Urothelium cell line (cell line): ENCODE measurements at regions not wholly inside any gene's neighbourhood (a gene's known extent, or its start where the extent isn't known, plus 50 kb on each side); places are given as distances from the start of the nearest gene placed in this dataset.
A peak's percentile ranks its signal among the peaks of the same experiment; 100 is the strongest.
"Not testable (repeated sequence)": the region's sequence is repeated elsewhere in the genome, so short reads cannot be mapped to it uniquely, and the experiment has no call there.

Experiments
- DNase-seq: peaks from one replicate; pipeline ENCODE4 v3.0.0; 2011; ENCODE audit warnings: low spot score, mixed read lengths
- FAIRE-seq: peaks from 2 replicates; lab custom pipeline; 2011; peaks lifted over from hg19 to GRCh38; lab: Jason Lieb, UNC

GRCh38 chr13:58714016-58714415 lies 1082.5 kb downstream of the PCDH17 start:
- not testable (repeated sequence) for DNase-seq, FAIRE-seq

GRCh38 chr13:58721273-58721672 lies 1089.7 kb downstream of the PCDH17 start:
- FAIRE-seq, result no peak
- no peak for DNase-seq

GRCh38 chr13:58728126-58728525 lies 1096.6 kb downstream of the PCDH17 start:
- DNase-seq (no peak), FAIRE-seq (no peak)

DNA sequence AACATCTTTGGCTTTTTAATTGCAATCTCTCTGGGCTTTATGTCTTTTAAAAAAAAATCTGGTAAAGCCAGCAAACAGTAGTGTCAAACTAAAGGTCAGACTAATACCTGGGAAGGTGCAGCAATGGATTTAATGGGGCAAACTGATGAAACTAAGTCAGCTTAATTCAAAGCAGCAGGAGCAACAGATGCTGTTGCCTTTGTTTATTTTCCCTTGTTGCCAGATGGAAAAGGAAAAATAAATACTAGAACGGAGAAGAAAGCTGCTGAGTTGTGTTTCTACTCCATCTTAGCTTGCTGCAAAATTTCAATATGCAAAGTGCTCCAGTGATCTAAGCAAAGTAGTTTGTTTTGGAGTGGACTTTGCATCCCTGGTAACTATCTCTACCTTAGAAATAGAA lies 1097.8 kb downstream of the PCDH17 start:
- FAIRE-seq, result no peak
- DNase-seq, result no peak

DNA sequence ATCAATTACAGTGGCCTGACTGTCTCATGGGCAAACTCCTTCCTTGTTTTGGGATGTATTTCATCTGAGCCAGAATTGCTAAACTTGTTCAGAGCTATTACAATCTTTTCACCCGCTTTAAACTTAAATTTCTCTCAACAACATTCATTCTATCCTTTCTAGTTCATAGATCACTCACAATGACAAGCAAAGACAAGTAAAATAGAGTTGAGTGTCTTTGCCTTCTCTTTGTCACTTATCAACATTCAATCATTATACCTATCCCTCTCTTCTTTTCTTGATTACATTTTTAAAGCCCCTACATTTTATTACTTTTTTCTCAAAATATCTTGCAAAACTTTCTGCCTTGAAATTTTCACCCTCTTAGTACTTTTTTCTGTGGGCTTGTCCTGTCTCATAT lies 1113.1 kb downstream of the PCDH17 start:
- DNase-seq (no peak), FAIRE-seq (no peak)

- FAIRE-seq, result no peak
- DNase-seq, result no peak
These were observed 1136.0 kb downstream of the PCDH17 start for GRCh38 chr13:58767566-58767965.

DNA sequence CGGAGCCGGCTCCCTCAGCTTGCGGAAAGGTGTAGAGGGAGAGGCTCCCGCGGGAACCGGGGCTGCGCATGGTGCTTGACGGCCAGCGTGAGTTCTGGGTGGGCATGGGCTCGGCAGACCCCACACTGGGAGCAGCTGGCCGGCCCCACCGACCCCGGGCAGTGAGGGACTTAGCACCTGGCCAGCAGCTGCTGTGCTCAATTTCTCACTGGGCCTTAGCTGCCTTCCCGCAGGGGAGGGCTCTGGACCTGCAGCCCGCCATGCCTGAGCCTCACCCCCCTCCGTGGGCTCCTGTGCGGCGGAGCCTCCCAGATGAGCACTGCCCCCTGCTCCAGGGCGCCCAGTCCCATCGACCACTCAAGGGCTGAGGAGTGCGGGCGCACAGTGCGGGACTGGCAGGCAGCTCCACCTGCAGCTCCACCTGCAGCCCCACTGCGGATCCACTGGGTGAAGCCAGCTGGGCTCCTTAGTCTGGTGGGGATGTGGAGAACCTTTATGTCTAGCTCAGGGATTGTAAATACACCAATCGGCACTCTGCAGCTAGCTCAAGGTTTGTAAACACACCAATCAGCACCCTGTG lies 1141.8 kb downstream of the PCDH17 start:
- FAIRE-seq (no peak), DNase-seq (no peak)

DNA sequence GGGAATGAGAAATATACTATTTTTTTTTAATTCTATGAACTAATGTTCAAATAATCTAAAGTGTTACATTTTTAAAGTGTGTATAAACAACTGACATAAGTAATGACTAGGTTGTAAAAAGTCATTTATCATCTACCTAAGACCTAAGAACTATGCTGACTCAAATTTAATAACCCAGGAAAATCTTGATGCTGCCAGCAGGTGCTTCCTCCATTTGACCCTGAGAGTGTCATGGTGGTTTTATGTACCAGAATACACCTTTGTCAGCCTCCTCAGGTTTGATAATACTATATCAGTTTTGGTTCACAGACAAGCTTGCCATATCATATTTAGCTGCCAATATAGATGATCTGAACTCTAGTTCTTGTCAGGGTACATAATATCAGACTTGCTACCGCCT lies 1151.2 kb downstream of the PCDH17 start:
- no peak for DNase-seq
- no peak for FAIRE-seq

- DNase-seq, result no peak
- FAIRE-seq, result no peak
These were observed 1161.3 kb downstream of the PCDH17 start for GRCh38 chr13:58792854-58793253.

GRCh38 chr13:58795715-58796114 lies 1164.2 kb downstream of the PCDH17 start:
- no peak for DNase-seq
- no peak for FAIRE-seq

- FAIRE-seq (no peak), DNase-seq (no peak)
These were observed 1173.3 kb downstream of the PCDH17 start for GRCh38 chr13:58804832-58805231.

DNA sequence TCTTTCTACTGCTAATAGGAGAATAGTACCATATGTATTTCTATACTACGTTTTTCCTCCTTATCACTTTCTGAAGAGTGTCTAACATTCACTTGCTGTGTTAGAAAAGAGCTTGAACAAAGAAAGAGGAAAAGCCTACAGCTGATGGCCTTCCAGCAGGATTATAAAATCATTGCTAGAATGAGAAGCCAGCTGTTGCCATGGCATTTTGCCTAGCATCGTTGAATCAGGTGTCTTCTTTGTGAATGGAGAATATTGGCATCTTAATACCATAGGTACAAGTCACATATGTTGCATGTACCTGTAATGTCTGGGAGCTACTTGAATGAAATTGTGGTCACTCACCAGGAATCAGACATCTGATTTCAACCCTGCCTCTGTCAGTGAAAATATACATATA lies 1174.9 kb downstream of the PCDH17 start:
- FAIRE-seq (no peak), DNase-seq (no peak)

GRCh38 chr13:58823701-58824100 lies 1192.2 kb downstream of the PCDH17 start:
- FAIRE-seq, result no peak
- DNase-seq, result no peak

GRCh38 chr13:58827904-58828303 lies 1196.4 kb downstream of the PCDH17 start:
- FAIRE-seq (no peak), DNase-seq (no peak)

DNA sequence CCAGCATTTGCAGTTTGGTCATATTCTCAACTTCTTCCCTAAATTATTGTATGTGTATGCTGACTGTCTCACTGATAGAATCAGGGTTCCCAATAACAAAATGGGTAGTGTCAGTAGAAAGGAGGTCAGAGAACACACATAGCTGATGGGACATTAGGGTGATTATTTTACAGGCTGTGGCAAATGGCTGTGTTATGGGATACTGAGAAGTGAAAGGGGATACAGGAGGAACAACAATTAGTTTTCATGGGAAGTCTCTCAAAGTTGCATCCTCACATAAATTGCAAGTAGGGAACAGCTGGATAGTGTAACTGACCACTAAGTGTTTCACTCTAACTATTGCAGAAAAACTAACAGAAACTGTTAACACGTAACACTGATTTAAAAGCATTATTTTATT lies 1199.3 kb downstream of the PCDH17 start:
- DNase-seq (no peak), FAIRE-seq (no peak)

GRCh38 chr13:58838615-58839014 lies 1207.1 kb downstream of the PCDH17 start:
- FAIRE-seq, result no peak
- DNase-seq, result no peak

GRCh38 chr13:58843071-58843470 lies 1211.5 kb downstream of the PCDH17 start:
- FAIRE-seq (no peak), DNase-seq (no peak)

DNA sequence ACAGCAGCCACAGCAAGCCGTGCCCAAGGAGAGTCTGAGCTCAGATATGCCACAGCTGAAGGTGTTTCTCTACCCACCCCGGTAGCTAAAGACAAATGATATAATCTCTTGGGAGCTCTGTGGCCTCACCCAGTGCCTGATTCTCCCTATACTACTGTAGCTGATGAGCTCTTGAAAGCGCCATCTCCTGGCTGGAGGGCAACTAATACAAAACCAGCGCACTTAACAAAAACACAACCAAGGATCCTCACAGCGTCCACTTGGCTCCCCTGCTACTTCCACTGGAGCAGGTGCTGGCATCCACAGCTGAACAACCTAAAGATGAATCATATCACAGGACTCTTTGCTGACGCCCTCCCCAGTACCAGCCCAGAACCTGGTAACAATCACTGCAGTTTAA lies 1212.0 kb downstream of the PCDH17 start:
- DNase-seq (no peak), FAIRE-seq (no peak)

- DNase-seq, result no peak
- no peak for FAIRE-seq
These were observed 1218.6 kb downstream of the PCDH17 start for GRCh38 chr13:58850161-58850560.

DNA sequence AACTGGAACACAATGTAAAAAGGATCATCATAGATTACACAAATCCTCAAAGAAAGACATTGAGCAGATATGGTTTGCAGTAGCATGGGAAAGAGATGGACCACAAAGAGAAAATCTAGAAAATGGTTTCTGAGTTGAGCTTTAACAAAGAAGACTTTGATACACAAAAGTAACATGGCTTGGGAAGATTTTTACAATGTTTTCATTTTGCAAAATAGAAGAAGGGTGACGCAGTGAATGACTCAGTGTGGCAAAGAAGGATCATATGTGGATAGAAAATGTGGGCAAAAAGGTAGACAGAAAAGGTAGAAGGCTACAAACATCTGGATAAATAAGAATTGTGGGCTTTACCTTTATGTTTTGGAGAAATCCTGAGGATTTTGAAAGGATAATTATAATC lies 1220.5 kb downstream of the PCDH17 start:
- FAIRE-seq (no peak), DNase-seq (peak; percentile 4)

DNA sequence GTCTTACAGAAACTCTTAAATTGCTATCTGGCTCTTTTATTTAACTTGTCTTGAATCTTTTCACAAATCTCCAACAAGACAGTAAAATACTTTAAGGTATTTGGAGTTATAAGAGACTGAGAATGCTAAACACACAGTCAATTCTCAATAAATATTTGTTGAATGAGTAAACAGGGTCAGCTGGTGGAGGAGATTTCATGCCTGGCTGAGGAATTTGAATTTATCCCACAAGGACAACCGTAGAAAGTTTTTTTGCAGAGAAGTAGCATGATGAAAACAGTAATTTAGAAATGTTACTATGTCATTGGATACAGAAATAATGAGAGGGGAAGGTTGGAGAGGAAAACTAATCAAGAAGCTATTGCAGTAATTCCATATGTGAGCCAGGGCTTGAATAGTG lies 1223.7 kb downstream of the PCDH17 start:
- no peak for FAIRE-seq
- DNase-seq, result peak; percentile 7

GRCh38 chr13:58858870-58859371 lies 1227.4 kb downstream of the PCDH17 start:
- FAIRE-seq (no peak), DNase-seq (no peak)

DNA sequence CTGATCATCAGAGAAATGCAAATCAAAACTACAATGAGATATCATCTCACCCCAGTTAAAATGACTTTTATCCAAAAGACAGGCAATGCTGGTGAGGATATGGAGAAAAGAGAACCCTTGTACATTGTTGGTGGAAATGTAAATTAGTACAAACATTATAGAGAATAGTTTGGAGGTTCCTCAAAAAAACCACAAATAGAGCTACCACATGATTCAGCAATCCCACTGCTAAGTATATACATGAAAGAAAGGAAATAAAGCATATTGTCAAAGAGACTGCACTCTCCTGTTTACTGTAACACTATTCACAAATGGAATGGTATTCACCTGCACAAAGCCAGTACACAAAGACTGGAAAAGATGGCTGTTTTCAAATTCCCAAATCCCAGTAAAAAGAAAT lies 1233.7 kb downstream of the PCDH17 start:
- DNase-seq, result no peak
- no peak for FAIRE-seq
